ENCODE measurements at regions not wholly inside any gene's neighbourhood (a gene's known extent, or its start where the extent isn't known, plus 50 kb on each side); places are given as distances from the start of the nearest gene placed in this dataset.

GRCh38 chr1:8116894-8117264 is 90.8 kb upstream of the ERRFI1 start:
- 0% methylated on average over 6 of the region's 6 CpGs for WGBS (ENCODE audit: low lambda C conversion rate)
- H3K4me2 ChIP-seq (ENCODE audit: low read depth, low read length) = peak overlapping the region; percentile 63
- H3K4me3 ChIP-seq (replicated peaks in 1 of 3; ENCODE audit: insufficient read depth in 1 of 3, low read depth in 2 of 3, low read length in 3 of 3) = peak overlapping the region in 1 of 3 experiments; percentile 14; a peak in 1 of 6 replicates
- peak; percentile 87 for FAIRE-seq
- H3K36me3 ChIP-seq (replicated peaks in 1 of 2; ENCODE audit: control insufficient read depth in 1 of 2, insufficient read depth in 2 of 2, low read length in 2 of 2) = no peaks in the 10 kb centered on the region
- ChIA-PET POLR2A (interaction anchor here (0.6 to 2.6 kb wide), 23 partner anchors 17 to 198 kb away, joined by 3 to 34 read pairs (median 5); partner anchors contain the start of gene ERRFI1), CTCF (ENCODE audit: low intra/inter-chr PET ratio, low total read pairs) (no interaction called here)
- H3K9ac ChIP-seq (ENCODE audit: insufficient read depth, low read depth, low read length) = peak overlapping the region; percentile 50
- ATAC-seq = peak; percentile 78
- H3K79me2 ChIP-seq (ENCODE audit: insufficient read depth, low read length) = peaks cover 3% of the 10 kb centered on the region
- H4K20me1 ChIP-seq (ENCODE audit: insufficient read depth, low read length) = no peaks in the 10 kb centered on the region
- no peaks in the 10 kb centered on the region for H3K9me3 ChIP-seq (ENCODE audit: low read length)
- no peaks in the 10 kb centered on the region for H3K27me3 ChIP-seq (ENCODE audit: control insufficient read depth in 1 of 2, insufficient read depth in 2 of 2, low read length in 2 of 2)
- in situ Hi-C loops (cut with HindIII; ENCODE audit: extremely low pct_ligation_motif_present, low pct_unique_long_range_greater_than_20kb) (no loop called here), intact Hi-C loops (cut with micrococcal nuclease; ENCODE audit: unreplicated experiment) (no loop called here)
- H3K27ac ChIP-seq (ENCODE audit: extremely low read length, insufficient read depth, low read length) = peak overlapping the region; percentile 79
- no peak overlapping the region for H2AFZ ChIP-seq (ENCODE audit: low read length)
- BruUV-seq (replicated peaks) = no TSS peak
- peaks cover 88% of the 10 kb centered on the region for H3K4me1 ChIP-seq (ENCODE audit: insufficient read depth, low read length)
- peak; percentile 93 for DNase-seq (ENCODE audit: low spot score)
- TF ChIP-seq DR1 (CRISPR knock-in tag; IDR thresholded peaks at IDR 0.05) (no peak), GFI1 (CRISPR knock-in tag; IDR thresholded peaks at IDR 0.05; ENCODE audit: borderline replicate concordance) (peak; percentile 61; the same call in 1 of the 2 replicates), ZFP1 (CRISPR knock-in tag; IDR thresholded peaks at IDR 0.05) (no peak), ZNF687 (CRISPR knock-in tag; IDR thresholded peaks at IDR 0.05) (no peak), TFE3 (CRISPR knock-in tag; IDR thresholded peaks at IDR 0.05) (peak; percentile 53; the same call in 1 of the 2 replicates), HOMEZ (CRISPR knock-in tag; IDR thresholded peaks at IDR 0.05; ENCODE audit: low read depth) (no peak), HNRNPL (IDR thresholded peaks at IDR 0.05; ENCODE audit: low read depth, low read length) (no peak), CEBPB (IDR thresholded peaks at IDR 0.05; ENCODE audit: borderline replicate concordance, low read depth, low read length) (peak; percentile 55; the same call in 1 of the 2 replicates), ZNF280D (CRISPR knock-in tag; IDR thresholded peaks at IDR 0.05) (no peak), ZNF501 (CRISPR knock-in tag; IDR thresholded peaks at IDR 0.05) (no peak), SSRP1 (CRISPR knock-in tag; IDR thresholded peaks at IDR 0.05) (no peak), CSRNP2 (CRISPR knock-in tag; conservative IDR thresholded peaks at IDR 0.05; ENCODE audit: low read depth) (no peak), RARA (CRISPR knock-in tag; IDR thresholded peaks at IDR 0.05) (peak; percentile 71), BRD4 (CRISPR knock-in tag; IDR thresholded peaks at IDR 0.05) (no peak)
